Small intestine (tissue), 7 donors: ENCODE measurements at regions not wholly inside any gene's neighbourhood (a gene's known extent, or its start where the extent isn't known, plus 50 kb on each side); places are given as distances from the start of the nearest gene placed in this dataset.

Experiments used
- DNase-seq, 2 donors: peaks; one replicate each; pipeline versions ENCODE4 v3.0.0 to v3.0.0-alpha.2; 2013
- FAIRE-seq: peaks from 2 replicates; lab custom pipeline; 2012; peaks lifted over from hg19 to GRCh38; lab: Jason Lieb, UNC
- H3K27ac ChIP-seq, 3 donors: one replicate each; pipeline ENCODE4 v1.5.1; 2013; ENCODE audit warnings: low read length in 2 of 3, mild to moderate bottlenecking in 2 of 3, control low read depth in 1 of 3, inconsistent platforms in 1 of 3, low read depth in 1 of 3, moderate library complexity in 1 of 3
- H3K27me3 ChIP-seq, 3 donors: one replicate each; pipeline ENCODE4 v1.6.1; 2013; ENCODE audit warnings: low read length in 3 of 3, inconsistent platforms in 1 of 3; ENCODE audit not compliant: control insufficient read depth in 3 of 3, insufficient read depth in 3 of 3
- H3K36me3 ChIP-seq, 3 donors: one replicate each; pipeline ENCODE4 v1.6.1; 2013; ENCODE audit warnings: low read length in 3 of 3, inconsistent platforms in 1 of 3, low read depth in 1 of 3, mild to moderate bottlenecking in 1 of 3, moderate library complexity in 1 of 3; ENCODE audit not compliant: control insufficient read depth in 3 of 3, insufficient read depth in 2 of 3
- H3K4me1 ChIP-seq, 3 donors: one replicate each; pipeline ENCODE4 v1.6.1; 2013; ENCODE audit warnings: low read length in 2 of 3, inconsistent platforms in 1 of 3, low read depth in 1 of 3, mild to moderate bottlenecking in 1 of 3, moderate library complexity in 1 of 3; ENCODE audit not compliant: control insufficient read depth in 3 of 3, insufficient read depth in 2 of 3
- H3K4me3 ChIP-seq, 3 donors: one replicate each; pipeline ENCODE4 v1.5.1; 2013; ENCODE audit warnings: low read length in 3 of 3, control low read depth in 1 of 3, inconsistent platforms in 1 of 3, low read depth in 1 of 3, mild to moderate bottlenecking in 1 of 3, moderate library complexity in 1 of 3
- H3K9me3 ChIP-seq, 2 donors: one replicate each; pipeline ENCODE4 v1.6.1; 2013; ENCODE audit warnings: low read depth in 1 of 2, low read length in 1 of 2; ENCODE audit not compliant: control insufficient read depth in 2 of 2, insufficient read depth in 1 of 2
- WGBS, 3 donors: extraction: QIAGEN DNeasy Blood & Tissue Kit; methylation state at CpG; one replicate each; pipeline ENCODE4 v1.1.7; 2013; 5-methylcytosine and 5-hydroxymethylcytosine counted together
- donor health status: healthy with polysubstance abuse.
- donor health status: control.
- donor health status: control.
- donor health status: Bipolar disorder and iron deficiency.
- donor health status: healthy.

DNA sequence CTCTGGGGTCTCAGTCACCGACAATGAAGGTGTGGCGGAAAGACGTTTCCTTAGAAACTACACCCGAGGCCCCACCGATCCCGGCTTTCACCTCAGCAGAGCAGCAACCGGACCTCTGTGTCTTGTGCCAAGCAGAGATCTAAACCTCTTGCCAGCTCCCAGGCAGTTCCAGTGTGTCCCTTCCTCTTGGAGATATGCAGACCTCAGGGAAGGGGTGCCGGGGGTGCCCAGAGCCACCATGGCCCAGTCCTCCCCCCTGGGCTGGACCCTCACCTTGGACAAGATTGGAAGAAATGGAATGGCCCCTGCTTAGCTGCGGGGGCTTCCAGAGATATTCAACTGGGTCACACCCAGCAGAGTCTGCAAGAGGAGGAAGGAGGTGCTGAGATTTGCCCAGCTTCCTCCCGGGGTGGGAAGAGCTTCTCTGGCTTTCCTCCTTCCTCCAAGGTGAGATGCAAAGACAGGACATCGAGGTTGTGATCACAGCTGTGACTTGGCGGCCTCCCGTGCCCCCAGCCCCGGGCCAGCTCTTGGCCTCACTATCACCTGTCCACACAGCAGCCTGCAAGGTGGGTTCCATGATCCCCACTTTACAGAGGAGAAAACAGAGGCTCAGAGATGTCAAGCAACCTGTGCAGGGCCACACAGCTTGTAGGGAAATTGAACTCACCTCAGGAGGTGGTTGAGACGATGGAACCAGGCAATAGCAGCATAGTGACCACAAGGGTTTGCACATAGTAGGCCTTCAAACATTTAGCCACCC is 281.7 kb upstream of the RTL1 start:
- 68 to 83% (median 74%) methylated on average over 15 of the region's 15 CpGs for WGBS, 3 donors
- DNase-seq (no peak), FAIRE-seq (no peak)
- Histone ChIP-seq H3K9me3 (peaks cover 0 to 10% of the 10 kb centered on the region in 2 donors), H3K27me3 (no peaks in the 10 kb centered on the region), H3K4me3 (no peak overlapping the region), H3K4me1 (peaks cover 0 to 9% (median 0%) of the 10 kb centered on the region in 3 donors), H3K36me3 (no peaks in the 10 kb centered on the region), H3K27ac (no peak overlapping the region)

DNA sequence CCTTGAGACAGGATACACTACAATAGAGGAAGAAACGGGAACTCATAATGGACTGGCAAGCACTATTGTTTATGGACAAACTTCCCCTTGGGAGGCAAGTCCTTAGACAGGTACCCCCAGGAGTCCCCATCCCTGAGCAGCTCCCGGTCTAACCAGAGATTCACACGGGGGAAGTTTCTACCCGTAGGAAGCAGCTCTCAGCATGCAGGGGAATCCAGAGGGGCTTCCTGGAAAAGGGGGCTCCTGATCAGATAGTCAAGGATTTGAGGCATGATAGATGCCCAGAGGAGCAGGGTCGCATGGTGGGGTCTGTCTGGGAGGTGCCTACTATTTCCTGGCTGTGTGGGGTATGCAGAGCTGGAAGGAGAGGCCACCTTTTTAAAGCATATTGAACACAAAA is 282.4 kb upstream of the RTL1 start:
- Histone ChIP-seq H3K4me3 (no peak overlapping the region), H3K27ac (no peak overlapping the region), H3K27me3 (no peaks in the 10 kb centered on the region), H3K4me1 (peaks cover 0 to 9% (median 0%) of the 10 kb centered on the region in 3 donors), H3K9me3 (peaks cover 0 to 3% of the 10 kb centered on the region in 2 donors), H3K36me3 (no peaks in the 10 kb centered on the region)
- DNase-seq (no peak), FAIRE-seq (no peak)
- WGBS, 3 donors, result 46 to 61% (median 46%) methylated on average over 5 of the region's 5 CpGs

DNA sequence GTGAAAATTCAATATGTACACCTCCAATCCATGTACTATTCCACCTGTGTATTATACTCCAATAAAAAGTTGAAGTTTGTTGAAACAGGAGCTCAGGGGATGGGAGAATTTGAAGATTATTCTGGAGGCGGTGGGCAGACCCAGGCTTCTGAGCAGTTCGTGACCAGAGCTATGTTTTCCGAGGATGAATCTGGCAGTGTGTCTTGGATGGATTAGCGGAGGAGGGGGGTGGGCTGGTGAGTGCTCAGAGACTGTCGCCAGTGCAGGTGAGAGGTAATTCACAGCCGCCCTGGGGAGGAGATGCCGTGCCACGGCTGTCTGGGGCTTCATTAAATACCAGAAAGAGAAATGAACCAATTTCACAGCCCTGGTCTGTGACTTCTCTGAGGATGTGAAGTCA is 283.0 kb upstream of the RTL1 start:
- H3K4me3 ChIP-seq, result no peak overlapping the region
- peaks cover 0 to 9% (median 0%) of the 10 kb centered on the region in 3 donors for H3K4me1 ChIP-seq
- no peaks in the 10 kb centered on the region for H3K27me3 ChIP-seq
- H3K27ac ChIP-seq, result no peak overlapping the region
- no peak for DNase-seq
- peaks cover 0 to 3% of the 10 kb centered on the region in 2 donors for H3K9me3 ChIP-seq
- no peaks in the 10 kb centered on the region for H3K36me3 ChIP-seq
- FAIRE-seq, result no peak
- 84 to 90% (median 88%) methylated on average over 8 of the region's 8 CpGs for WGBS, 3 donors

DNA sequence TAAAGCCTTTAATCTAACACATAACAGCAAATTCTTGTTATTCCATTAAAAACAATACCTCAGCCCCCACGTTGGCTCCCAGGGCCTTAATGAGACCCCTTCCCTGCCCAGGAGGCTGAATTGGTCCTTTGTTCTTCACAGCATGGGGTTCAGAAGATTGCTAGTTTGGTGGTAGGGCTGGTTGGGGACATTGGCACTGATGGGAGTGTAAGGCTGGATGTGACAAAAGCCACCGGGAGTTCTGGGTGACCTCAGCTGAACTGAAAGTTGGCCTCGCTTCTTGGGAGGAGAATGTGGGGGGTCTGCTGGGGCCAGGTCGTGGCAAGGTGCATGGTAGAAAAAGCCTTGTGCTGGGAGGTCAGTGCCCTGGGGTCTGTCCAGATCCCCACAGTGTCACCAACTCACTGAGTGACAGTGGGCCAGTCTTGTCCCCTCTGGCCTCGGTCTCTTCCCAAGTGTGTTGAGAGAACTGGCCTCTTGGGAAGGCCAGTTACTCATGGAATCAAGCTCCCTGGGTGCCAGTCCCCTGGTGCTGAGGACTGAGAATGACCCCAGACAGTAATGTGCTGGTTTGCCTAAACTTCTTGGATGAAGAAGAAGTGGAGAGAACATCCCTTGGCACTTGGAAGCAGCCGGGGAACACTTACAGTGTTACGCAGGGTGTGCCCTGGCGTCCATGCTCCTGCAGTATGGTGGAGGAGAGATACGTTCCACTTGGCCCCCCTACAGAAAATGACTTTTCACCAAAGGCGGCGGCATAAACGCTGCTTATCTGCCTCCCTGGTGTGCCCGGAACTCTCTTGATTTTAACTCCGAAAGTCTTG is 283.7 kb upstream of the RTL1 start:
- H3K36me3 ChIP-seq, result no peaks in the 10 kb centered on the region
- no peaks in the 10 kb centered on the region for H3K27me3 ChIP-seq
- peaks cover 0 to 9% (median 0%) of the 10 kb centered on the region in 3 donors for H3K4me1 ChIP-seq
- FAIRE-seq (no peak), DNase-seq (no peak)
- 69 to 84% (median 74%) methylated on average over 14 of the region's 14 CpGs for WGBS, 3 donors
- H3K9me3 ChIP-seq, result peaks cover 0 to under 1% of the 10 kb centered on the region in 2 donors
- H3K27ac ChIP-seq, result no peak overlapping the region
- H3K4me3 ChIP-seq, result no peak overlapping the region

DNA sequence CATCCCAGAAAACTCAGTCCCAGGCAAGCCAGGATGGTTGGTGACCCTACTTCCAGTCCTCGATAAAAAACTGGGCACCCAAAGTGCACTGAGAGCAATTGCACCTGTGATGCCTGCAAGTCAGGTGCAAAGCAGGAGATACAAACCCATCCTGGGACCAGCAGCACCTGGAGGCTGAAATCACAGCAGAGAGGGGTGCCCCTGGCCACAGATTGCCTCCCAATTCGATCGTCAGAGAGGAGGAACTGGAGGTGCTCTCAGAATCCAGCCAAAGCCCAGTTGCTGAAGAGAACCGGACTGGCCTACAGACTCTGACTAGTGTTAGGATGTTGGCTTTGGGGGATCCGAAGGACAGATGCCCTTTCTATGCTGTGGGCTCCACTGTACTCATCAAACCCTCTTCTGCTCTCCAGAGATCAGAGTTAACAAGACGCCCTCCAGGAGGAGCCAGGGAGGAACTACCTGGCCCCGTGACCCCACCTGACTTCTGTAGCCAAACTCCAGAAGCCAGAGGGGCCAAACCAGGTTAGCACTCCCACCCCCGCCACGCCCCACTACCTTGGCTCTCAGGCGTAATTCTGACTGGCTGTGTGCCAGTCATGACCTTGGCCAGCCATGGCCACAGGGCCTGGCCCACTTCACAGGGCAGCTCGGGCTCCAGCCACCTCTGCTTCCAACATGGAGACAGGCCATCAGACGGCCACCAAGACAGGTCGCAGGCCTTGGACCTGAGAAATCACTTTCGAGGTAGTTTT is 284.5 kb upstream of the RTL1 start:
- Histone ChIP-seq H3K27me3 (no peaks in the 10 kb centered on the region), H3K4me3 (no peak overlapping the region), H3K4me1 (peaks cover 0 to 9% (median 0%) of the 10 kb centered on the region in 3 donors), H3K9me3 (no peaks in the 10 kb centered on the region), H3K36me3 (no peaks in the 10 kb centered on the region), H3K27ac (no peak overlapping the region)
- no peak for DNase-seq
- FAIRE-seq, result no peak
- WGBS, 3 donors, result 62 to 82% (median 62%) methylated on average over 13 to 14 of the region's 14 CpGs

DNA sequence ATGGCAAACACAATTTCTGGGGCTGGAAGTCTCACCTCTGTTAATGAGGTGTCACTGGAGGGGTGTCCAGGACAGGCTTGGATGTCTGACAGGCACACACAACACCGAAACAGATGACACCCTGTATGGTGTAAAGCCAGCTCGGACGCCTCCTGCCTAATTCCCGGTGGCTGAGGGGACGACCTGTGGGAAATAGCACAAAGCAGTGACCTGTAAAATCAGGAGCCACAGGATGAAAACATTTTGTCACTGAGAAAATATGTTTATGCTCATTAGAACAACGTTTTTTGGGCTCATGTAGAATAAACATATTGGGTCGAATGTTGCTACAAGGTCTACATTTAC is 285.0 kb upstream of the RTL1 start:
- Histone ChIP-seq H3K27ac (no peak overlapping the region), H3K36me3 (no peaks in the 10 kb centered on the region), H3K4me3 (no peak overlapping the region), H3K4me1 (peaks cover 0 to 3% (median 0%) of the 10 kb centered on the region in 3 donors), H3K9me3 (no peaks in the 10 kb centered on the region), H3K27me3 (no peaks in the 10 kb centered on the region)
- 72 to 77% (median 75%) methylated on average over 7 of the region's 7 CpGs for WGBS, 3 donors
- DNase-seq, result no peak
- no peak for FAIRE-seq

DNA sequence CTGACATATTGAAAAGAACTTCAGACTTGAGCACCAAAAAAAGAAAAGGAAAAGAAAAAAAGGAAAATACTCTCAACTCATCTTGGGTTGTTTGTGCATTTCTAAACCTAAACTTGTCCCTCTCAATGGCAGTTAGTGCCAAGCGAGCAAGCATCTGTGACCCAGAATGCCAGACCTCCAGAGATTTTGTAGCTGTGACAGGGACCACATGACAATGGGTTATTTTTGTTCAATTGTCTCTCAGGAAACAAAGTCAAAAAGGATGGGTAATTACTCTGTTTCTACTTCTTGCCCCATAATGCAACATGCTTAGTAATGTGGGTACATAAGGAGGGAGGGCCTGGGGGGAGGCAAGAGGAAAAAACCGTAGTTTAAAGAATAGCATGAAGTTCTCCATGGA is 285.7 kb upstream of the RTL1 start:
- no peaks in the 10 kb centered on the region for H3K36me3 ChIP-seq
- FAIRE-seq, result no peak
- no peaks in the 10 kb centered on the region for H3K4me1 ChIP-seq
- H3K4me3 ChIP-seq, result no peak overlapping the region
- no peak overlapping the region for H3K27ac ChIP-seq
- H3K27me3 ChIP-seq, result no peaks in the 10 kb centered on the region
- WGBS, 3 donors, result 55 to 65% (median 61%) methylated on average over 2 of the region's 2 CpGs
- no peak for DNase-seq
- H3K9me3 ChIP-seq, result no peaks in the 10 kb centered on the region

DNA sequence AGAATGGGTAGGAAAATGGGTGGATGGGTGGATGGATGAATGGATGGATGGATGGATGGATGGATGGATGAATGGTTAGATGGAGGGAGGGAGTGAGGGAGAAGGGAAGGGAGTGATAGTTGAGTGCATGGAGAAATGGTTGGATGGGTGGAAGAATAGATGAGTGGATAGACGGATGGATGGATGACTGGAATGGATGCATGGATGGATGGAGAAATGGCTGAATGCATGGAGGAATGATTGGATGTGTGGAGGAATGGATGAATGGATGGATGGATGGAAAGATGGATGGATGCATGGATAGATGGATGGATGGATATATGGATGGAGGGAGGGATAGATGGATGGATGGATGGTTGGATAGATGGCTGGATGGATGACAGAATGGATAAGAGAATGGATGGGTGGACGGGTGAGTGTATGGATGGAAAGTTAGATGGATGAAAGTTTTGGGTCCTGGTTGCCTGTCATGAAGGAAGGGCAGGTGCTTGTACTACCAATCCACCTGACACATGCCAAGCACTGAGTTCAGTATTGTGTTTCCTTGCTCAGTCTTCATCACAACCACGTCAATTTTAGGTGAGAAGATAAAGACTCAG is 286.5 kb upstream of the RTL1 start:
- WGBS, 3 donors, result 66 to 86% (median 77%) methylated on average over 3 of the region's 3 CpGs
- no peak overlapping the region for H3K4me3 ChIP-seq
- DNase-seq (no peak), FAIRE-seq (no peak)
- no peak overlapping the region for H3K27ac ChIP-seq
- no peaks in the 10 kb centered on the region for H3K36me3 ChIP-seq
- no peaks in the 10 kb centered on the region for H3K4me1 ChIP-seq
- H3K9me3 ChIP-seq, result no peaks in the 10 kb centered on the region
- no peaks in the 10 kb centered on the region for H3K27me3 ChIP-seq
